MCF 10A (cell line): ENCODE measurements at regions not wholly inside any gene's neighbourhood (a gene's known extent, or its start where the extent isn't known, plus 50 kb on each side); places are given as distances from the start of the nearest gene placed in this dataset.

Experiments used
- BruUV-seq: library from RNA; stranded (reverse); fragments of 400-500 nt; replicated peaks from 2 replicates; lab custom pipeline; 2021; lab: Mats Ljungman, UMichigan
- CTCF ChIA-PET: fragments of 300-600 bp; sonication (Branson Sonifier 250); formaldehyde crosslinking; extraction: SDS; loops from one replicate; lab custom pipeline; 2021; ENCODE audit warnings: antibody characterized with exemption, inconsistent platforms; lab: Yijun Ruan, JAX
- POLR2A ChIA-PET: fragments of 300-600, 350-650 bp; sonication (Branson Sonifier 250); formaldehyde crosslinking; extraction: SDS; loops from one replicate; lab custom pipeline; 2020; ENCODE audit warnings: antibody characterized with exemption, inconsistent platforms; lab: Yijun Ruan, JAX
- DNase-seq: peaks from one replicate; pipeline ENCODE4 v3.0.0-alpha.2; 2018; ENCODE audit not compliant: unreplicated experiment
- H3K27ac Mint-ChIP-seq: one replicate; pipeline ENCODE4 v1.8.0; 2022; ENCODE audit warnings: mild to moderate bottlenecking, low read depth, mixed read lengths; ENCODE audit not compliant: unreplicated experiment
- H3K27me3 Mint-ChIP-seq: one replicate; pipeline ENCODE4 v1.8.0; 2022; ENCODE audit warnings: mixed read lengths; ENCODE audit not compliant: insufficient read depth, unreplicated experiment
- H3K36me3 Mint-ChIP-seq: one replicate; pipeline ENCODE4 v1.8.0; 2022; ENCODE audit warnings: mild to moderate bottlenecking, moderate library complexity, mixed read lengths; ENCODE audit not compliant: insufficient read depth, unreplicated experiment
- H3K4me1 Mint-ChIP-seq: one replicate; pipeline ENCODE4 v1.8.0; 2022; ENCODE audit warnings: mixed read lengths; ENCODE audit not compliant: insufficient read depth, unreplicated experiment
- H3K4me3 Mint-ChIP-seq: one replicate; pipeline ENCODE4 v1.8.0; 2022; ENCODE audit warnings: mild to moderate bottlenecking, moderate library complexity, mixed read lengths; ENCODE audit not compliant: unreplicated experiment
- H3K9me3 Mint-ChIP-seq: one replicate; pipeline ENCODE4 v1.8.0; 2022; ENCODE audit warnings: mixed read lengths; ENCODE audit not compliant: unreplicated experiment
- intact Hi-C: fragments of 100-400 bp; cut with micrococcal nuclease; formaldehyde crosslinking; loops from 2 replicates; pipeline ENCODE4 v1.14.1; 2022
- TF ChIP-seq, protein P1 (sequence below): fragments of 200-600 bp; IDR thresholded peaks from one replicate; pipeline ENCODE4 v1.8.0; 2022; ENCODE audit warnings: antibody characterized with exemption, mild to moderate bottlenecking; ENCODE audit not compliant: unreplicated experiment

DNA sequence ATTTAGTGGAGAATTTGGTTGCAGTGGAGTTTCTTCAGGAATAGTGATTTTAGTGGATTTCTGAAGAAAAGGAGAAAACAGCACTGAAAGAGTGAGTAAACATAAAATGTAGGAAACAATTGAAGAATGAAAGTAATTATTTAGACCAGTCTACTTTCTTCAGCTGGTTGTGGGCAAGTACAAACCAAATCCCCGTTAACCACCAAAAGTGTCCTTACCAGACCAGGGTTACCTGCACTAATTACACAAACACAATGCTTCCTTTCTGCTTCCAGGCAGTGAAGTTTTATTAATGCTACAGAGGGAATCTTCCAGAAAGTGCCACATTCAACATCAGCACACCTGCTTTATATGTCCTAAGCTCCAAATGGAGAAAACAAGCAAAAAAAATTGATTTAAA lies 248.0 kb upstream of the TBC1D5 start:
- Mint-ChIP-seq H3K27ac (no peak overlapping the region), H3K36me3 (no peaks in the 10 kb centered on the region), H3K9me3 (no peaks in the 10 kb centered on the region), H3K4me3 (no peak overlapping the region), H3K4me1 (no peaks in the 10 kb centered on the region), H3K27me3 (no peaks in the 10 kb centered on the region)
- POLR2A ChIA-PET: no interaction called here
- TF ChIP-seq, protein P1, sequence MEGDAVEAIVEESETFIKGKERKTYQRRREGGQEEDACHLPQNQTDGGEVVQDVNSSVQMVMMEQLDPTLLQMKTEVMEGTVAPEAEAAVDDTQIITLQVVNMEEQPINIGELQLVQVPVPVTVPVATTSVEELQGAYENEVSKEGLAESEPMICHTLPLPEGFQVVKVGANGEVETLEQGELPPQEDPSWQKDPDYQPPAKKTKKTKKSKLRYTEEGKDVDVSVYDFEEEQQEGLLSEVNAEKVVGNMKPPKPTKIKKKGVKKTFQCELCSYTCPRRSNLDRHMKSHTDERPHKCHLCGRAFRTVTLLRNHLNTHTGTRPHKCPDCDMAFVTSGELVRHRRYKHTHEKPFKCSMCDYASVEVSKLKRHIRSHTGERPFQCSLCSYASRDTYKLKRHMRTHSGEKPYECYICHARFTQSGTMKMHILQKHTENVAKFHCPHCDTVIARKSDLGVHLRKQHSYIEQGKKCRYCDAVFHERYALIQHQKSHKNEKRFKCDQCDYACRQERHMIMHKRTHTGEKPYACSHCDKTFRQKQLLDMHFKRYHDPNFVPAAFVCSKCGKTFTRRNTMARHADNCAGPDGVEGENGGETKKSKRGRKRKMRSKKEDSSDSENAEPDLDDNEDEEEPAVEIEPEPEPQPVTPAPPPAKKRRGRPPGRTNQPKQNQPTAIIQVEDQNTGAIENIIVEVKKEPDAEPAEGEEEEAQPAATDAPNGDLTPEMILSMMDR: no peak
- DNase-seq: no peak
- intact Hi-C loops: no loop called here
- no TSS peak for BruUV-seq
- CTCF ChIA-PET: interaction anchor here (0.6 kb wide), 1 partner anchor 16 kb away, joined by 4 read pairs; no protein-coding TSS in a partner anchor

DNA sequence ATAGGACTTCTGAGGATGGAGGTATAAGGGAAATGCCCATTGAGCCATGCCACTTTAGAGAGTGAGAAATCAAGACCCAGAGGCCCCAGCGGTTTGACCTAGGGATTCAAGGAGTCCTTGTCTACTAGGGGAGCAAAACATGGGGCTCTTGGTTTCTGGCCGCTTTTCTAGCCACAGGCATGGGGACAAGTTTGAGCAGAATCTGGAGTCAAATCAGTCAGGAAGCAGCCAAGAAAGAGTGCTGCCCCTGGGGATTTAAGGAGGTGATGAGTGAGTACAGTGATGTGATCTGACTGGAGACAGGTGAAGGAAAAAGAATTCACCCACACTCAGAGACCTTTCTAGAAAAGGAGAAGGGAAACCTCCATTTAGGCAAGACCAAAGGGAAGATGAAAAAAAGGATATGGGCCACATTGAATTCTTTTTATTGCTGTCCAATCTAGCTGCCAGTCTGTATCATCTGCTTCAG lies 244.0 kb upstream of the TBC1D5 start:
- BruUV-seq: no TSS peak
- TF ChIP-seq, protein P1: no peak
- ChIA-PET POLR2A (no interaction called here), CTCF (interaction anchor here (0.6 kb wide), 1 partner anchor 13 kb away, joined by 3 read pairs; no protein-coding TSS in a partner anchor)
- Mint-ChIP-seq H3K27ac (no peak overlapping the region), H3K4me3 (no peak overlapping the region), H3K36me3 (no peaks in the 10 kb centered on the region), H3K4me1 (no peaks in the 10 kb centered on the region), H3K27me3 (no peaks in the 10 kb centered on the region), H3K9me3 (no peaks in the 10 kb centered on the region)
- DNase-seq: no peak
- intact Hi-C loops: no loop called here

GRCh38 chr3:17985658-17986347 lies 243.4 kb upstream of the TBC1D5 start:
- no peaks in the 10 kb centered on the region for H3K27me3 Mint-ChIP-seq
- no peaks in the 10 kb centered on the region for H3K9me3 Mint-ChIP-seq
- H3K4me3 Mint-ChIP-seq: no peak overlapping the region
- intact Hi-C loops: no loop called here
- H3K4me1 Mint-ChIP-seq: no peaks in the 10 kb centered on the region
- BruUV-seq: no TSS peak
- no peak for DNase-seq
- ChIA-PET POLR2A (no interaction called here), CTCF (interaction anchor here (0.6 kb wide), 1 partner anchor 13 kb away, joined by 3 read pairs; no protein-coding TSS in a partner anchor)
- no peaks in the 10 kb centered on the region for H3K36me3 Mint-ChIP-seq
- no peak overlapping the region for H3K27ac Mint-ChIP-seq
- TF ChIP-seq, protein P1: no peak

DNA sequence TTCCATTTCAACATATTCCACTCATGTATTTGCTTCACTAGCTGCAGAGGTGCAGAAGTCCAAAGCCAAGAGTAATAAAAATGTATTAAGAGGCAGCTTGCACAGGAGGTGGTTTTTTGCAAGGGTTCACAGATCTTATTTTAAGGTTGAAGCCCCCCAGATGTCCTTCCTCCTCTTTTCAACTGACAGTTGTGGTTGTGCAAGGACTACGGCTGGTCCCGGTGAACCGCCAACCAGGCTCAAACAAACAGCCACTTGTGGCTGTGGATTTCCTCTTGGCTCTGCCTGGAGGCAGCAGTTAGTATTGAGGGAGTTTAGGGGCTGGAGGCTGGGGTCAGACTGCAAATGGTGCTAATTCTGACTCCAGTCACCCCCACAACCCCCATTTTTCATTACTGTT lies 240.7 kb upstream of the TBC1D5 start:
- Mint-ChIP-seq H3K27ac (no peak overlapping the region), H3K36me3 (no peaks in the 10 kb centered on the region), H3K4me1 (no peaks in the 10 kb centered on the region), H3K4me3 (no peak overlapping the region), H3K27me3 (no peaks in the 10 kb centered on the region), H3K9me3 (no peaks in the 10 kb centered on the region)
- TF ChIP-seq, protein P1: no peak
- intact Hi-C loops: no loop called here
- CTCF ChIA-PET: no interaction called here
- no peak for DNase-seq
- no TSS peak for BruUV-seq
- POLR2A ChIA-PET: no interaction called here
